ENCODE measurements at regions not wholly inside any gene's neighbourhood (a gene's known extent, or its start where the extent isn't known, plus 50 kb on each side); places are given as distances from the start of the nearest gene placed in this dataset.
A peak's percentile ranks its signal among the peaks of the same experiment; 100 is the strongest.

DNA sequence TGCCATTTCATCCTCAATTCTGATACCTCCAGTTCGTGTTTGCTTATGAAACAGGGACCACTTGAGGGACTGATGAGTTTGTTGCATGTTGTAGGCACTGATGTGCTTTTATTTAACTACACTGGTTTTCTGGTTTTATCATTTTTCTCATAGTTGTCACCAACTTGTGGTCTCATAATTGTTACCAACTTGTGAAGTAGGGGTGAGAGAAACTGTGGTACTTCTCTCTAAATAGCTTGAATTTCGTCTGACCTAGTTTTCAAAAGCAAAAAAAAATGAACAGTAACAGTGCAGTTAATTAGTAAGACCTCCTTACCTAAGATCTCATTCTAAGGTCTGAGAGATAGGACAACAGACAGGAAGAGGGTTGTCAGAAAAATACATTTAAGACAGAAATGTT is 78.0 kb downstream of the ANXA2R start:
- no peak overlapping the region for H3K9ac ChIP-seq
- H3K4me2 ChIP-seq (ENCODE audit: unreplicated experiment) = no peak overlapping the region
- TF ChIP-seq EZH2 (IDR thresholded peaks at IDR 0.05; ENCODE audit: insufficient read depth, poor library complexity, severe bottlenecking) (no peak), EZH2phosphoT487 (IDR thresholded peaks at IDR 0.05; ENCODE audit: insufficient read depth, low read depth) (no peak)
- no peaks in the 10 kb centered on the region for H3K27me3 ChIP-seq (replicated peaks; ENCODE audit: insufficient read depth)
- H4K20me1 ChIP-seq (ENCODE audit: insufficient read depth) = no peaks in the 10 kb centered on the region
- no peaks in the 10 kb centered on the region for H3K79me2 ChIP-seq (ENCODE audit: insufficient read depth)
- H3K36me3 ChIP-seq (ENCODE audit: low read depth) = no peaks in the 10 kb centered on the region
- H3K9me3 ChIP-seq (ENCODE audit: low read depth) = no peaks in the 10 kb centered on the region
- H3K4me3 ChIP-seq = no peak overlapping the region
- no peaks in the 10 kb centered on the region for H3F3A ChIP-seq (ENCODE audit: insufficient read depth)
- H3K9me2 ChIP-seq (ENCODE audit: insufficient read depth) = no peaks in the 10 kb centered on the region
- in situ Hi-C loops (cut with MboI) = no loop called here
- 63 to 69% methylated on average over 2 of the region's 2 CpGs for WGBS, 2 experiments (ENCODE audit: low coverage in 1 of 2, low lambda C conversion rate in 2 of 2, missing lambda C conversion rate in 2 of 2)
- DNase-seq = no peak
- no peak overlapping the region for H3K27ac ChIP-seq
- H2AFZ ChIP-seq = no peak overlapping the region
- no peaks in the 10 kb centered on the region for H3K4me1 ChIP-seq (ENCODE audit: insufficient read depth)

DNA sequence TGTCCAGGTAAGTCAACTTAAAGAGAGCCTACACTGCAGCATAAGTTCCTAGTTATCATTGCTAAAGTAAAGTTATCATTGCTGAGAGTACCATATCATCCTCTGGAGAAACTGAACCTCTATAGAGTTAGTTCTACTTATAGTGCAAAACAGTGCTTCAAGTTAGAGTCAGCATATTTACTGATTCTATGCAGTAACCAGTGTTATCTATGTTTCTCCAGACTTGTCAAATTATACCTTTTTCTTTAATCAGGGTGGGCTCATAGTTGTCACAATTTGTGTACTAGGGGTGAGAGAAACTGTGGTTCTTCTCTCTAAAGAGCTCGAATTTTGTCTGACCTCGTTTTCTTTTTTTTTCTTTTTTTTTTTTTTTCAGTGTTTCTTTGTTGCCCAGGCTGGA is 79.6 kb downstream of the ANXA2R start:
- Histone ChIP-seq H2AFZ (no peak overlapping the region), H3K36me3 (ENCODE audit: low read depth) (no peaks in the 10 kb centered on the region), H3K4me2 (ENCODE audit: unreplicated experiment) (no peak overlapping the region), H3K9ac (no peak overlapping the region), H3K9me3 (ENCODE audit: low read depth) (no peaks in the 10 kb centered on the region), H3K4me3 (no peak overlapping the region), H3K79me2 (ENCODE audit: insufficient read depth) (no peaks in the 10 kb centered on the region), H3K27me3 (replicated peaks; ENCODE audit: insufficient read depth) (no peaks in the 10 kb centered on the region), H3K27ac (no peak overlapping the region), H4K20me1 (ENCODE audit: insufficient read depth) (no peaks in the 10 kb centered on the region), H3K9me2 (ENCODE audit: insufficient read depth) (no peaks in the 10 kb centered on the region), H3F3A (ENCODE audit: insufficient read depth) (no peaks in the 10 kb centered on the region), H3K4me1 (ENCODE audit: insufficient read depth) (no peaks in the 10 kb centered on the region)
- DNase-seq = no peak
- WGBS, 2 experiments (ENCODE audit: low coverage in 1 of 2, low lambda C conversion rate in 2 of 2, missing lambda C conversion rate in 2 of 2) = 64 to 80% methylated on average over 2 of the region's 2 CpGs
- in situ Hi-C loops (cut with MboI) = no loop called here
- TF ChIP-seq EZH2phosphoT487 (IDR thresholded peaks at IDR 0.05; ENCODE audit: insufficient read depth, low read depth) (no peak), EZH2 (IDR thresholded peaks at IDR 0.05; ENCODE audit: insufficient read depth, poor library complexity, severe bottlenecking) (no peak)

DNA sequence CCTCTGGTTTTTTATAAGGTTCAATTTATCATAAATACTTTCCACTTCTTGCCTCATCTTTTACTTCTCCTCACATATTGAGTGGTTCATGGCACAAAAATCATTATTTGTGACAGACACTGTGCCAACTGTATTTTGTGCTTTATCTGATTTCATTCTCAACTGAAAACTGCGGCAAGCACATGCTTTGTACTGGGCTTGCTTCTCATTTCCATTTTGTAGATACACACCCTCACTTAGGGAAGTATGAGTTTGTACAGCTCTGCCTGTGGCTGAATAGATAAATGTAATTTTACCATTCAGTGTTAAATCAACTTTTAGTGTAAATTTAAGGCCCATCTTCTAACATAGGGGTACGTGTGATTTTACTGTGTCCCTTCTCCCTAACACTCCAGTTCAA is 83.6 kb downstream of the ANXA2R start:
- no peak overlapping the region for H2AFZ ChIP-seq
- no peaks in the 10 kb centered on the region for H3K36me3 ChIP-seq (ENCODE audit: low read depth)
- H3K9me2 ChIP-seq (ENCODE audit: insufficient read depth) = no peaks in the 10 kb centered on the region
- no peaks in the 10 kb centered on the region for H3K27me3 ChIP-seq (replicated peaks; ENCODE audit: insufficient read depth)
- TF ChIP-seq EZH2 (IDR thresholded peaks at IDR 0.05; ENCODE audit: insufficient read depth, poor library complexity, severe bottlenecking) = no peak
- TF ChIP-seq EZH2phosphoT487 (IDR thresholded peaks at IDR 0.05; ENCODE audit: insufficient read depth, low read depth) = no peak
- no peaks in the 10 kb centered on the region; the same call in 1 of the 2 replicates for H3F3A ChIP-seq (ENCODE audit: insufficient read depth)
- no peak overlapping the region for H3K4me3 ChIP-seq
- no peak overlapping the region for H3K4me2 ChIP-seq (ENCODE audit: unreplicated experiment)
- in situ Hi-C loops (cut with MboI) = no loop called here
- H3K9me3 ChIP-seq (ENCODE audit: low read depth) = no peaks in the 10 kb centered on the region
- WGBS, 2 experiments (ENCODE audit: low coverage in 1 of 2, low lambda C conversion rate in 2 of 2, missing lambda C conversion rate in 2 of 2) = 95 to 97% methylated on average over 2 of the region's 2 CpGs
- no peak for DNase-seq
- H3K4me1 ChIP-seq (ENCODE audit: insufficient read depth) = peaks cover 5% of the 10 kb centered on the region; the same call in 1 of the 2 replicates
- peaks cover 10% of the 10 kb centered on the region; the same call in 1 of the 2 replicates for H3K79me2 ChIP-seq (ENCODE audit: insufficient read depth)
- H3K9ac ChIP-seq = no peak overlapping the region
- no peaks in the 10 kb centered on the region for H4K20me1 ChIP-seq (ENCODE audit: insufficient read depth)
- H3K27ac ChIP-seq = no peak overlapping the region

DNA sequence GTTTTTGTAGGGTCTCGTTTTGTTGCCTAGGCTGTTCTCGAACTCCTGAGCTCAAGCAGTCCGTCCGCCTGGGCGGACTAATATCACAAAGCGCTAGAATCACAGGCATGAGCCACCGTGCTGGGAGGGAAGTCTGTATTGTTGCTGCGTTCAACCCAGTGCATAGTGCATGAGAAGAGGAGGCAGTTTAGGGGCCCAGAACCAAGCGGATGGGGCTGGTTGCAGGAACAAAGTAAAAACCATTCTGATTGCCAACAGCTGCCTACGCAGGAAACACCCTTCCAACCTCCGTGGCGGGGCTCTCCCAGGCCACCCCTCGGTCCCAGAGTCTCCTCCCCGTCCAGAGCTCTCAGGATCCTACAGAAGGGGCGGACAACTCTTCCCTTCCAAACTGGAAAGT is 87.1 kb downstream of the ANXA2R start:
- peak overlapping the region; percentile 21; the same call in 1 of the 2 replicates for H2AFZ ChIP-seq
- 12 to 17% methylated on average over 15 of the region's 15 CpGs for WGBS, 2 experiments (ENCODE audit: low coverage in 1 of 2, low lambda C conversion rate in 2 of 2, missing lambda C conversion rate in 2 of 2)
- in situ Hi-C loops (cut with MboI) = no loop called here
- H3K4me3 ChIP-seq = peak overlapping the region; percentile 79
- H3K9ac ChIP-seq = peak overlapping the region; percentile 91
- H4K20me1 ChIP-seq (ENCODE audit: insufficient read depth) = no peaks in the 10 kb centered on the region
- H3K27me3 ChIP-seq (replicated peaks; ENCODE audit: insufficient read depth) = no peaks in the 10 kb centered on the region
- H3K9me3 ChIP-seq (ENCODE audit: low read depth) = no peaks in the 10 kb centered on the region
- H3K79me2 ChIP-seq (ENCODE audit: insufficient read depth) = peaks cover 10% of the 10 kb centered on the region; the same call in 1 of the 2 replicates
- peaks cover 21% of the 10 kb centered on the region for H3K4me1 ChIP-seq (ENCODE audit: insufficient read depth)
- H3K4me2 ChIP-seq (ENCODE audit: unreplicated experiment) = peak overlapping the region; percentile 96
- peak; percentile 32 for DNase-seq
- no peaks in the 10 kb centered on the region for H3K9me2 ChIP-seq (ENCODE audit: insufficient read depth)
- no peaks in the 10 kb centered on the region for H3K36me3 ChIP-seq (ENCODE audit: low read depth)
- TF ChIP-seq EZH2phosphoT487 (IDR thresholded peaks at IDR 0.05; ENCODE audit: insufficient read depth, low read depth) (no peak), EZH2 (IDR thresholded peaks at IDR 0.05; ENCODE audit: insufficient read depth, poor library complexity, severe bottlenecking) (no peak)
- H3K27ac ChIP-seq = no peak overlapping the region
- peaks cover 18% of the 10 kb centered on the region for H3F3A ChIP-seq (ENCODE audit: insufficient read depth)

DNA sequence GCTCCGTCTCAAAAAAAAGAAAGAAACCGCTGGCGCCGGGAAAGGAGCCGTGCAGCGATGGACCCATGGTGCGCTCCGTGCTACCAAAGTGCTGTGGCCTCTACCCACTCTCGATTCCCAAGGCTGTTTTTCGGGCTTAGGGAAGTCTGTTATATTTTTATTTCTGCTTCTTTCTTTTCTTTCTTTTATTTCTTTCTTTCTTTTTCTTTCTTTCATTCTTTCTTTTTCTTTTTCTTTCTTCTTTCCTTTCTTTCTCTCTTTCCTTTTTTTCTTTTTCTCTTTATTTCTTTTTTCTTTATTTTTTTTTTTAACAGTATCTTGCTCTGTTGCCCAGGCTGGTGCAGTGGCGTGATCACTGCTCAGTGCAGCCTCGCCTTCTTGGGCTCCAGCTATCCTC is 87.5 kb downstream of the ANXA2R start:
- in situ Hi-C loops (cut with MboI) = no loop called here
- Histone ChIP-seq H3F3A (ENCODE audit: insufficient read depth) (peaks cover 18% of the 10 kb centered on the region), H3K4me1 (ENCODE audit: insufficient read depth) (peaks cover 21% of the 10 kb centered on the region), H4K20me1 (ENCODE audit: insufficient read depth) (no peaks in the 10 kb centered on the region), H3K79me2 (ENCODE audit: insufficient read depth) (peaks cover 10% of the 10 kb centered on the region; the same call in 1 of the 2 replicates), H2AFZ (peak overlapping the region; percentile 83), H3K9me3 (ENCODE audit: low read depth) (no peaks in the 10 kb centered on the region), H3K4me2 (ENCODE audit: unreplicated experiment) (peak overlapping the region; percentile 96), H3K36me3 (ENCODE audit: low read depth) (no peaks in the 10 kb centered on the region), H3K27ac (peak overlapping the region; percentile 93), H3K9ac (peak overlapping the region; percentile 91), H3K4me3 (peak overlapping the region; percentile 79), H3K9me2 (ENCODE audit: insufficient read depth) (no peaks in the 10 kb centered on the region), H3K27me3 (replicated peaks; ENCODE audit: insufficient read depth) (no peaks in the 10 kb centered on the region)
- 28 to 29% methylated on average over 12 of the region's 12 CpGs for WGBS, 2 experiments (ENCODE audit: low coverage in 1 of 2, low lambda C conversion rate in 2 of 2, missing lambda C conversion rate in 2 of 2)
- TF ChIP-seq EZH2phosphoT487 (IDR thresholded peaks at IDR 0.05; ENCODE audit: insufficient read depth, low read depth) (no peak), EZH2 (IDR thresholded peaks at IDR 0.05; ENCODE audit: insufficient read depth, poor library complexity, severe bottlenecking) (no peak)
- DNase-seq = peak; percentile 42
